Astrocyte (in vitro differentiated cells and primary cell): ENCODE measurements at regions not wholly inside any gene's neighbourhood (a gene's known extent, or its start where the extent isn't known, plus 50 kb on each side); places are given as distances from the start of the nearest gene placed in this dataset.

Experiments used
- DNase-seq: peaks from one replicate; pipeline ENCODE4 v3.0.0-alpha.2; 2010; ENCODE audit warnings: low read depth
- FAIRE-seq: peaks from 2 replicates; lab custom pipeline; 2011; peaks lifted over from hg19 to GRCh38; lab: Jason Lieb, UNC
- H2AFZ ChIP-seq: 2 replicates; pipeline ENCODE4 v1.6.0; 2012; ENCODE audit warnings: low read depth, low read length, inconsistent platforms
- H3K27ac ChIP-seq: 2 replicates; pipeline ENCODE4 v1.5.1; 2011; ENCODE audit warnings: low read depth, low read length, inconsistent platforms
- H3K27me3 ChIP-seq: 2 replicates; pipeline ENCODE4 v1.6.0; 2011; ENCODE audit warnings: low read length, inconsistent platforms; ENCODE audit not compliant: insufficient read depth
- H3K36me3 ChIP-seq: 2 replicates; pipeline ENCODE4 v1.5.1; 2011; ENCODE audit warnings: low read length, inconsistent platforms; ENCODE audit not compliant: insufficient read depth
- H3K4me1 ChIP-seq: 2 replicates; pipeline ENCODE4 v1.5.1; 2011; ENCODE audit warnings: low read length, inconsistent platforms; ENCODE audit not compliant: insufficient read depth
- H3K4me2 ChIP-seq: 2 replicates; pipeline ENCODE4 v1.6.0; 2012; ENCODE audit warnings: low read length, inconsistent platforms
- H3K4me3 ChIP-seq: 2 replicates; pipeline ENCODE4 v1.5.1; 2011; ENCODE audit warnings: low read depth, mild to moderate bottlenecking, low read length, inconsistent platforms; ENCODE audit not compliant: insufficient read depth
- H3K79me2 ChIP-seq: 2 replicates; pipeline ENCODE4 v1.6.0; 2012; ENCODE audit warnings: mild to moderate bottlenecking, low read length, inconsistent platforms; ENCODE audit not compliant: insufficient read depth
- H3K9ac ChIP-seq: 2 replicates; pipeline ENCODE4 v1.6.0; 2012; ENCODE audit warnings: mild to moderate bottlenecking, low read length, inconsistent platforms
- H3K9me3 ChIP-seq: 2 replicates; pipeline ENCODE4 v1.5.1; 2012; ENCODE audit warnings: low read depth, mild to moderate bottlenecking, low read length, inconsistent platforms; ENCODE audit not compliant: insufficient read depth
- H4K20me1 ChIP-seq: 2 replicates; pipeline ENCODE4 v1.6.0; 2012; ENCODE audit warnings: low read length, inconsistent platforms; ENCODE audit not compliant: insufficient read depth
- H3K27ac Mint-ChIP-seq: one replicate; pipeline ENCODE4 v1.8.0; 2021; ENCODE audit warnings: mild to moderate bottlenecking, mixed read lengths; ENCODE audit not compliant: unreplicated experiment
- H3K27me3 Mint-ChIP-seq: one replicate; pipeline ENCODE4 v1.8.0; 2021; ENCODE audit warnings: low read depth, mixed read lengths; ENCODE audit not compliant: unreplicated experiment
- H3K36me3 Mint-ChIP-seq: one replicate; pipeline ENCODE4 v1.8.0; 2021; ENCODE audit warnings: low read depth, mixed read lengths; ENCODE audit not compliant: unreplicated experiment
- H3K4me1 Mint-ChIP-seq: one replicate; pipeline ENCODE4 v1.8.0; 2021; ENCODE audit warnings: low read depth, mixed read lengths; ENCODE audit not compliant: unreplicated experiment
- H3K4me3 Mint-ChIP-seq: one replicate; pipeline ENCODE4 v1.8.0; 2021; ENCODE audit warnings: mild to moderate bottlenecking, moderate library complexity, mixed read lengths; ENCODE audit not compliant: unreplicated experiment
- H3K9me3 Mint-ChIP-seq: one replicate; pipeline ENCODE4 v1.8.0; 2021; ENCODE audit warnings: mild to moderate bottlenecking, mixed read lengths; ENCODE audit not compliant: unreplicated experiment
- CTCF ChIP-seq: IDR thresholded peaks from 2 replicates; pipeline ENCODE4 v1.5.1; 2011; ENCODE audit warnings: low read depth, mild to moderate bottlenecking, inconsistent platforms, low read length, moderate library complexity; ENCODE audit not compliant: insufficient read depth
- EZH2 ChIP-seq: IDR thresholded peaks from 2 replicates; pipeline ENCODE4 v1.6.1; 2012; ENCODE audit warnings: mild to moderate bottlenecking, low read length, inconsistent platforms; ENCODE audit not compliant: insufficient read depth

- no peak overlapping the region for H3K4me2 ChIP-seq
- H3K4me3 Mint-ChIP-seq, result no peak overlapping the region
- H3K4me1 ChIP-seq, result no peaks in the 10 kb centered on the region
- no peak overlapping the region for H3K4me3 ChIP-seq
- no peaks in the 10 kb centered on the region for H3K79me2 ChIP-seq
- TF ChIP-seq EZH2 (no peak), CTCF (no peak)
- no peak overlapping the region for H3K9ac ChIP-seq
- H3K27ac ChIP-seq, result no peak overlapping the region
- H3K27ac Mint-ChIP-seq, result no peak overlapping the region
- H4K20me1 ChIP-seq, result no peaks in the 10 kb centered on the region
- no peak for DNase-seq
- H3K9me3 ChIP-seq, result no peaks in the 10 kb centered on the region
- no peaks in the 10 kb centered on the region for H3K36me3 ChIP-seq
- peaks cover 9% of the 10 kb centered on the region for H3K27me3 Mint-ChIP-seq
- no peaks in the 10 kb centered on the region for H3K4me1 Mint-ChIP-seq
- H2AFZ ChIP-seq, result no peak overlapping the region
- H3K9me3 Mint-ChIP-seq, result no peaks in the 10 kb centered on the region
- H3K36me3 Mint-ChIP-seq, result no peaks in the 10 kb centered on the region
- H3K27me3 ChIP-seq, result peaks cover 2% of the 10 kb centered on the region
- FAIRE-seq, result no peak
Observed at GRCh38 chr1:64361974-64362373, 108.0 kb upstream of the CACHD1 start.

GRCh38 chr1:64363111-64363510 is 106.8 kb upstream of the CACHD1 start:
- Histone ChIP-seq H3K36me3 (no peaks in the 10 kb centered on the region), H3K4me2 (no peak overlapping the region), H3K4me1 (no peaks in the 10 kb centered on the region), H3K79me2 (no peaks in the 10 kb centered on the region), H3K4me3 (no peak overlapping the region), H4K20me1 (no peaks in the 10 kb centered on the region), H3K27ac (no peak overlapping the region), H3K27me3 (peaks cover 2% of the 10 kb centered on the region), H3K9ac (no peak overlapping the region), H2AFZ (no peak overlapping the region), H3K9me3 (no peaks in the 10 kb centered on the region)
- H3K36me3 Mint-ChIP-seq, result no peaks in the 10 kb centered on the region
- no peaks in the 10 kb centered on the region for H3K9me3 Mint-ChIP-seq
- FAIRE-seq (no peak), DNase-seq (no peak)
- no peak overlapping the region for H3K27ac Mint-ChIP-seq
- H3K27me3 Mint-ChIP-seq, result peaks cover 9% of the 10 kb centered on the region
- H3K4me3 Mint-ChIP-seq, result no peak overlapping the region
- TF ChIP-seq EZH2 (no peak), CTCF (no peak)
- H3K4me1 Mint-ChIP-seq, result no peaks in the 10 kb centered on the region

GRCh38 chr1:64363616-64364015 is 106.3 kb upstream of the CACHD1 start:
- Histone ChIP-seq H3K79me2 (no peaks in the 10 kb centered on the region), H4K20me1 (no peaks in the 10 kb centered on the region), H3K9ac (no peak overlapping the region), H3K27ac (no peak overlapping the region), H3K36me3 (no peaks in the 10 kb centered on the region), H3K4me2 (no peak overlapping the region), H3K27me3 (peaks cover 2% of the 10 kb centered on the region), H2AFZ (no peak overlapping the region), H3K4me1 (no peaks in the 10 kb centered on the region), H3K4me3 (no peak overlapping the region), H3K9me3 (no peaks in the 10 kb centered on the region)
- TF ChIP-seq EZH2 (no peak), CTCF (no peak)
- H3K36me3 Mint-ChIP-seq, result no peaks in the 10 kb centered on the region
- H3K27me3 Mint-ChIP-seq, result peaks cover 9% of the 10 kb centered on the region
- H3K4me3 Mint-ChIP-seq, result no peak overlapping the region
- H3K27ac Mint-ChIP-seq, result no peak overlapping the region
- FAIRE-seq, result no peak
- no peaks in the 10 kb centered on the region for H3K4me1 Mint-ChIP-seq
- no peaks in the 10 kb centered on the region for H3K9me3 Mint-ChIP-seq
- no peak for DNase-seq
